Karpas-422 (cell line): ENCODE measurements at regions not wholly inside any gene's neighbourhood (a gene's known extent, or its start where the extent isn't known, plus 50 kb on each side); places are given as distances from the start of the nearest gene placed in this dataset.
"Not testable (repeated sequence)": the region's sequence is repeated elsewhere in the genome, so short reads cannot be mapped to it uniquely, and the experiment has no call there.

Experiments
- DNase-seq: peaks from one replicate; pipeline ENCODE4 v3.0.0-alpha.2; 2015
- H2AFZ ChIP-seq: fragments of 200-600 bp; sonication (generic); 2 replicates; pipeline ENCODE4 v1.6.1; 2014; ENCODE audit warnings: antibody characterized with exemption, low read length, mixed read lengths
- H3K27ac ChIP-seq: fragments of 200-600 bp; sonication (generic); 2 replicates; pipeline ENCODE4 v1.5.1; 2014; ENCODE audit warnings: mild to moderate bottlenecking, low read length, moderate library complexity
- H3K27me3 ChIP-seq: fragments of 200-600 bp; sonication (generic); 2 replicates; pipeline ENCODE4 v1.6.1; 2014; ENCODE audit warnings: low read length, mixed read lengths
- H3K36me3 ChIP-seq: fragments of 200-600 bp; sonication (generic); 2 replicates; pipeline ENCODE4 v1.6.1; 2014; ENCODE audit warnings: low read length, mixed read lengths; ENCODE audit not compliant: insufficient read depth
- H3K4me1 ChIP-seq: fragments of 200-600 bp; sonication (generic); 2 replicates; pipeline ENCODE4 v1.6.1; 2014; ENCODE audit warnings: mild to moderate bottlenecking, low read length, mixed read lengths
- H3K4me2 ChIP-seq: fragments of 200-600 bp; sonication (generic); 2 replicates; pipeline ENCODE4 v1.6.1; 2014; ENCODE audit warnings: low read length, low read depth, mild to moderate bottlenecking; ENCODE audit not compliant: poor library complexity, severe bottlenecking
- H3K4me3 ChIP-seq: fragments of 200-600 bp; sonication (generic); 2 replicates; pipeline ENCODE4 v1.5.1; 2014; ENCODE audit warnings: mild to moderate bottlenecking, antibody characterized with exemption, low read length, mixed read lengths
- H3K79me2 ChIP-seq: fragments of 200-600 bp; sonication (generic); 2 replicates; pipeline ENCODE4 v1.6.1; 2014; ENCODE audit warnings: mild to moderate bottlenecking, low read length, mixed read lengths
- H3K9ac ChIP-seq: fragments of 200-600 bp; sonication (generic); 2 replicates; pipeline ENCODE4 v1.6.0; 2014; ENCODE audit warnings: low read length
- H3K9me2 ChIP-seq: fragments of 200-600 bp; sonication (generic), shearing (Covaris generic); replicated peaks from 2 replicates; pipeline ENCODE4 v1.6.0; 2014; ENCODE audit warnings: mild to moderate bottlenecking, low read length, moderate library complexity; ENCODE audit not compliant: insufficient read depth
- H3K9me3 ChIP-seq: fragments of 300-700, 200-600 bp; sonication (generic); 2 replicates; pipeline ENCODE4 v1.6.1; 2014; ENCODE audit warnings: low read length, mixed read lengths
- H4K20me1 ChIP-seq: fragments of 200-600 bp; sonication (generic); 2 replicates; pipeline ENCODE4 v1.6.1; 2014; ENCODE audit warnings: mild to moderate bottlenecking, antibody characterized with exemption, low read length, low read depth; ENCODE audit not compliant: insufficient read depth

- Histone ChIP-seq H3K36me3 (no peaks in the 10 kb centered on the region), H3K4me3 (no peak overlapping the region), H3K4me2 (no peak overlapping the region), H3K79me2 (no peaks in the 10 kb centered on the region), H3K4me1 (no peaks in the 10 kb centered on the region), H3K27ac (no peak overlapping the region), H3K27me3 (no peaks in the 10 kb centered on the region), H2AFZ (no peak overlapping the region), H3K9ac (no peak overlapping the region), H3K9me2 (no peaks in the 10 kb centered on the region), H4K20me1 (no peaks in the 10 kb centered on the region), H3K9me3 (no peaks in the 10 kb centered on the region)
- DNase-seq = no peak
Observed at GRCh38 chr10:38209332-38209731, 115.2 kb downstream of the ZNF37A start.

- H3K27me3 ChIP-seq, H3K9me2 ChIP-seq, H3K79me2 ChIP-seq, H3K36me3 ChIP-seq, H3K4me1 ChIP-seq, DNase-seq, H3K27ac ChIP-seq, H2AFZ ChIP-seq, H3K9ac ChIP-seq, H3K4me2 ChIP-seq, H4K20me1 ChIP-seq, H3K4me3 ChIP-seq, H3K9me3 ChIP-seq: not testable (repeated sequence)
Observed at GRCh38 chr10:38209748-38210147, 115.6 kb downstream of the ZNF37A start.

GRCh38 chr10:38212460-38212859 is 118.3 kb downstream of the ZNF37A start:
- Histone ChIP-seq H3K9me2 (no peaks in the 10 kb centered on the region), H3K36me3 (no peaks in the 10 kb centered on the region), H3K4me3 (no peak overlapping the region), H3K9ac (no peak overlapping the region), H2AFZ (no peak overlapping the region), H3K27me3 (no peaks in the 10 kb centered on the region), H3K4me1 (no peaks in the 10 kb centered on the region), H3K9me3 (no peaks in the 10 kb centered on the region), H4K20me1 (no peaks in the 10 kb centered on the region), H3K27ac (no peak overlapping the region), H3K4me2 (no peak overlapping the region), H3K79me2 (no peaks in the 10 kb centered on the region)
- no peak for DNase-seq

- DNase-seq = no peak
- Histone ChIP-seq H3K27ac (no peak overlapping the region), H3K4me3 (no peak overlapping the region), H3K79me2 (no peaks in the 10 kb centered on the region), H3K27me3 (no peaks in the 10 kb centered on the region), H3K4me1 (no peaks in the 10 kb centered on the region), H3K4me2 (no peak overlapping the region), H3K36me3 (no peaks in the 10 kb centered on the region), H2AFZ (no peak overlapping the region), H3K9ac (no peak overlapping the region), H4K20me1 (no peaks in the 10 kb centered on the region), H3K9me2 (no peaks in the 10 kb centered on the region), H3K9me3 (no peaks in the 10 kb centered on the region)
Observed at GRCh38 chr10:38226385-38226784, 132.2 kb downstream of the ZNF37A start.

GRCh38 chr10:38228394-38228793 is 134.3 kb downstream of the ZNF37A start:
- Histone ChIP-seq H3K27me3 (no peaks in the 10 kb centered on the region), H3K9ac (no peak overlapping the region), H4K20me1 (no peaks in the 10 kb centered on the region), H3K36me3 (no peaks in the 10 kb centered on the region), H2AFZ (no peak overlapping the region), H3K4me1 (no peaks in the 10 kb centered on the region), H3K4me3 (no peak overlapping the region), H3K9me2 (no peaks in the 10 kb centered on the region), H3K9me3 (no peaks in the 10 kb centered on the region), H3K27ac (no peak overlapping the region), H3K79me2 (no peaks in the 10 kb centered on the region), H3K4me2 (no peak overlapping the region)
- no peak for DNase-seq

GRCh38 chr10:38238479-38238878 is 144.3 kb downstream of the ZNF37A start:
- H3K4me2 ChIP-seq, H3K27me3 ChIP-seq, H4K20me1 ChIP-seq, H3K4me3 ChIP-seq, H3K9me2 ChIP-seq, H3K9ac ChIP-seq, H3K9me3 ChIP-seq, H2AFZ ChIP-seq, H3K4me1 ChIP-seq, H3K79me2 ChIP-seq, H3K36me3 ChIP-seq, DNase-seq, H3K27ac ChIP-seq: not testable (repeated sequence)

GRCh38 chr10:38242061-38242649 is 148.0 kb downstream of the ZNF37A start:
- not testable (repeated sequence) for H4K20me1 ChIP-seq, H3K4me2 ChIP-seq, H3K79me2 ChIP-seq, H3K9me2 ChIP-seq, DNase-seq, H3K9me3 ChIP-seq, H3K27me3 ChIP-seq, H3K36me3 ChIP-seq, H3K4me1 ChIP-seq, H2AFZ ChIP-seq, H3K4me3 ChIP-seq, H3K9ac ChIP-seq, H3K27ac ChIP-seq

- H3K9ac ChIP-seq, H4K20me1 ChIP-seq, H3K9me3 ChIP-seq, H3K27me3 ChIP-seq, DNase-seq, H2AFZ ChIP-seq, H3K4me2 ChIP-seq, H3K27ac ChIP-seq, H3K36me3 ChIP-seq, H3K4me3 ChIP-seq, H3K4me1 ChIP-seq, H3K79me2 ChIP-seq, H3K9me2 ChIP-seq: not testable (repeated sequence)
Observed at GRCh38 chr10:38248113-38248512, 154.0 kb downstream of the ZNF37A start.

GRCh38 chr10:38252551-38252950 is 158.4 kb downstream of the ZNF37A start:
- H3K4me1 ChIP-seq, H3K27me3 ChIP-seq, H3K4me2 ChIP-seq, H3K27ac ChIP-seq, H3K36me3 ChIP-seq, H3K4me3 ChIP-seq, H4K20me1 ChIP-seq, H3K9ac ChIP-seq, H2AFZ ChIP-seq, H3K79me2 ChIP-seq, H3K9me2 ChIP-seq, H3K9me3 ChIP-seq: not testable (repeated sequence)
- peak; percentile 48 for DNase-seq
